Glutamatergic neuron (in vitro differentiated cells): ENCODE measurements at regions not wholly inside any gene's neighbourhood (a gene's known extent, or its start where the extent isn't known, plus 50 kb on each side); places are given as distances from the start of the nearest gene placed in this dataset.

Experiments
- DNase-seq: peaks from one replicate; pipeline ENCODE4 v3.0.0; 2022
- H3K27ac Mint-ChIP-seq: one replicate; pipeline ENCODE4 v1.8.0; 2020; ENCODE audit warnings: mild to moderate bottlenecking, mixed read lengths, inconsistent platforms; ENCODE audit not compliant: unreplicated experiment
- H3K27me3 Mint-ChIP-seq: one replicate; pipeline ENCODE4 v1.8.0; 2020; ENCODE audit warnings: mild to moderate bottlenecking, moderate library complexity, mixed read lengths, inconsistent platforms; ENCODE audit not compliant: unreplicated experiment
- H3K36me3 Mint-ChIP-seq: one replicate; pipeline ENCODE4 v1.8.0; 2020; ENCODE audit warnings: mild to moderate bottlenecking, mixed read lengths, inconsistent platforms; ENCODE audit not compliant: unreplicated experiment
- H3K4me1 Mint-ChIP-seq: one replicate; pipeline ENCODE4 v1.8.0; 2020; ENCODE audit warnings: mild to moderate bottlenecking, low read depth, mixed read lengths, inconsistent platforms; ENCODE audit not compliant: unreplicated experiment
- H3K4me3 Mint-ChIP-seq: one replicate; pipeline ENCODE4 v1.8.0; 2020; ENCODE audit warnings: mild to moderate bottlenecking, mixed read lengths, inconsistent platforms; ENCODE audit not compliant: unreplicated experiment
- H3K9me3 Mint-ChIP-seq: one replicate; pipeline ENCODE4 v1.8.0; 2020; ENCODE audit warnings: mild to moderate bottlenecking, moderate library complexity, mixed read lengths, inconsistent platforms; ENCODE audit not compliant: unreplicated experiment
- TF ChIP-seq, protein P1 (sequence below): fragments of 200-600 bp; sonication (generic); IDR thresholded peaks from one replicate; pipeline ENCODE4 v1.5.0; 2021; ENCODE audit not compliant: partially characterized antibody, unreplicated experiment

DNA sequence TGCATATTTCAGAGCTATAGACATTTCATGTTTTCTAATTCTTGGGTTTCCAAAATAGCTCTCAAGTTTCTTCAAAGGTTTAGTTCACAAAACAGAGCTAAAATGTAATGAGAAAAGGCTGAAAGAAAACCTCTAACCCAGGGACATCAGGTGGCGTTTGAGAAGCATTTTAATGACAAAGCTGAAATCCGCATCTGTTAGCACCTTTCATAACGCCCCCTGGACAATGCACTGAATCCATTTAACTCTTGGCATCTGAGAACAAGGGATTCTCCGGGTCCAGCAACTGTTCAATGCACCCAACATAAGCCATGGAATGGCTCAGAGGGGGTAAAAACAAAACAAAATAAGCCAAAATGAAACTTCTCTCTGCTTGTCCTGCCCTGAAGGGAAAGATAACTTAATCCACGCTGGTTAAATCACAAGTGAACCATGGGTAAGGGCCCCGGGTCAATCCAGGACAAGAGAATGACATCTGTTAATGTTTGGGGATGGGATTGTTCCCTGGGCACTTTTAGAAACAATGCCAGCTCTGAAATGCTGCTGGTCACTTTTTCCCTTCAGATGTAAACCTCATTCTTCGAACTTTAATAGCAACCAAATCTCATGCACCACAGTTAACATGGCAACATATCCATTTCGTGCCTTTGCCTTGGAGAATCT is 466.2 kb upstream of the ADAMTS9 start:
- no peaks in the 10 kb centered on the region for H3K27me3 Mint-ChIP-seq
- no peaks in the 10 kb centered on the region for H3K36me3 Mint-ChIP-seq
- no peak overlapping the region for H3K27ac Mint-ChIP-seq
- DNase-seq = no peak
- H3K4me3 Mint-ChIP-seq = no peak overlapping the region
- H3K9me3 Mint-ChIP-seq = no peaks in the 10 kb centered on the region
- H3K4me1 Mint-ChIP-seq = no peaks in the 10 kb centered on the region
- TF ChIP-seq, protein P1, sequence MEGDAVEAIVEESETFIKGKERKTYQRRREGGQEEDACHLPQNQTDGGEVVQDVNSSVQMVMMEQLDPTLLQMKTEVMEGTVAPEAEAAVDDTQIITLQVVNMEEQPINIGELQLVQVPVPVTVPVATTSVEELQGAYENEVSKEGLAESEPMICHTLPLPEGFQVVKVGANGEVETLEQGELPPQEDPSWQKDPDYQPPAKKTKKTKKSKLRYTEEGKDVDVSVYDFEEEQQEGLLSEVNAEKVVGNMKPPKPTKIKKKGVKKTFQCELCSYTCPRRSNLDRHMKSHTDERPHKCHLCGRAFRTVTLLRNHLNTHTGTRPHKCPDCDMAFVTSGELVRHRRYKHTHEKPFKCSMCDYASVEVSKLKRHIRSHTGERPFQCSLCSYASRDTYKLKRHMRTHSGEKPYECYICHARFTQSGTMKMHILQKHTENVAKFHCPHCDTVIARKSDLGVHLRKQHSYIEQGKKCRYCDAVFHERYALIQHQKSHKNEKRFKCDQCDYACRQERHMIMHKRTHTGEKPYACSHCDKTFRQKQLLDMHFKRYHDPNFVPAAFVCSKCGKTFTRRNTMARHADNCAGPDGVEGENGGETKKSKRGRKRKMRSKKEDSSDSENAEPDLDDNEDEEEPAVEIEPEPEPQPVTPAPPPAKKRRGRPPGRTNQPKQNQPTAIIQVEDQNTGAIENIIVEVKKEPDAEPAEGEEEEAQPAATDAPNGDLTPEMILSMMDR = no peak

DNA sequence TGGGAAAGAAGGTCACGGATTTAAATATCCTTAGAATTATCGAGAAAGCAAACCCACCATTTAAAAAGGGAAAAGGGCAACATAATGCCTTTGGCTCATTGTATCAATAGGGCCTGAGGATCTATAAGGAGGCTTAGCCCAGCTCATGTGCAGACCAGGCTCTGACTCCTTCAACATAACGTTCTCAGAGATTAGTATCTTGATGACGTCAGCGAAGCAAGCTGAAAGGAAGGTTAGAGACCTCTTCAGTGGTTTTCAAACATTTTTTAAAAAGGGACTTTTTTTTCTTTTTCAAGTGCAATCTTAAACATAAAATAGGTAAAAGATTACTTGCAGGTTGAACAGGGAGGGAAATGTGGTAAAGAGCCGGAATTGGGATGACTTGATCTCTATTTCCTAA is 463.9 kb upstream of the ADAMTS9 start:
- Mint-ChIP-seq H3K4me3 (no peak overlapping the region), H3K36me3 (no peaks in the 10 kb centered on the region), H3K9me3 (no peaks in the 10 kb centered on the region), H3K27ac (no peak overlapping the region), H3K27me3 (no peaks in the 10 kb centered on the region), H3K4me1 (no peaks in the 10 kb centered on the region)
- DNase-seq = no peak
- TF ChIP-seq, protein P1 = no peak

DNA sequence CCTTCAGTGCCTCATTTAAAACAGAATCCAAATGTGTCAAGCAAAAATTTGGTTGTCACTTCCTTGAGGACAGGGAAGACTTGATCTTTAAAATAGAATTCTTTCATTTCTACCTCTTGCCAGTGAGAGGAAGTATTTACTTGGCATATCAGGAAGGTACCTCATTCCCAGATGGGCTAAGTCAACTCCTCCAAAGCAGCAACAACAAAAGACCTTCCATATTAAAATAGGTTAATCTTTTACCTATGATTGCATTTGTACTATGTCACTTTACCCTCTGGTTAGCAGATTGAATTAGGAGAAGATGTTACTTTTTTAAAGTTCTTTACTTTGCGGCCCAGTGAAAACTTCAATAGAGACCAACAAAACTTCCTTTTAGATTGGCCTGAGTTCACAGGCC is 462.1 kb upstream of the ADAMTS9 start:
- H3K27me3 Mint-ChIP-seq = no peaks in the 10 kb centered on the region
- TF ChIP-seq, protein P1 = no peak
- H3K27ac Mint-ChIP-seq = no peak overlapping the region
- H3K36me3 Mint-ChIP-seq = no peaks in the 10 kb centered on the region
- no peak for DNase-seq
- no peak overlapping the region for H3K4me3 Mint-ChIP-seq
- no peaks in the 10 kb centered on the region for H3K9me3 Mint-ChIP-seq
- no peaks in the 10 kb centered on the region for H3K4me1 Mint-ChIP-seq

DNA sequence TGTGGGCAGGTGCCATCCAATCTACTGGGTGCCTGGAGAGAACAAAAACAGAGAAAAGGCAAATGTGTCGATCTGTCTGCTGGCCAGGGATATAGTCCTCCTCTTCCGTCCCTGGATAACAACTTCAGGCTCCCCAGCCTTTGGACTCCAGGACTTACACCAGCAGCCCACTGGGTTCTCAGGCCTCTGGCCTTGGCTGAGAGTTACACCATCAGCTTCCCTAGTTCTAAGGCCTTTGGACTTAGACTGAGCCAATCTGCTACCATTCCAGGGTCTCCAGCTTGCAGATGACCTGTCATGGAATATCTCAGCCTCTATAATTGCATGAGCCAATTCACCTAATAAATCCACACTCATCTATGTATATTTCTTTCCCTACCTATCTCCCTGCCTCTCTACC is 460.9 kb upstream of the ADAMTS9 start:
- DNase-seq = no peak
- no peak overlapping the region for H3K4me3 Mint-ChIP-seq
- no peaks in the 10 kb centered on the region for H3K4me1 Mint-ChIP-seq
- TF ChIP-seq, protein P1 = no peak
- no peaks in the 10 kb centered on the region for H3K27me3 Mint-ChIP-seq
- no peaks in the 10 kb centered on the region for H3K36me3 Mint-ChIP-seq
- no peak overlapping the region for H3K27ac Mint-ChIP-seq
- no peaks in the 10 kb centered on the region for H3K9me3 Mint-ChIP-seq

DNA sequence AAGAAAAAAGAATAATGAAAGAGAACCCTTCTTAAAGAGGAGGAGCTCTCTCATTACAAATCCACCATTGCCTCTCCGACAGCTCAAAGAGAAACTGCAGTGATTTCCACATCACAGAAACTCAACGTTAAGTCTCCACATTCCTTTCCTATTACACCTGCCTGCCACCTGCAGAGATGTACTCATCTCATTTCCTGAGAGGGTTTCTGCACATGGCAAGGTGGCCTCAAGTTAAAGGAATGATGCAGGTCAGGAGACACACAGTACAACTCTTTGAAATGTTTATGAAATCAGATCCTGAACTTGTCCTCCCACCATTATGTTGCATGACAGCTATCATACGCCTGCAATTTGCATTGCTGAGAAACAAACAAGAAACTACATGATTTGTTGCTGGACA is 458.4 kb upstream of the ADAMTS9 start:
- Mint-ChIP-seq H3K4me3 (no peak overlapping the region), H3K27me3 (peaks cover 2% of the 10 kb centered on the region), H3K9me3 (no peaks in the 10 kb centered on the region), H3K36me3 (no peaks in the 10 kb centered on the region), H3K4me1 (no peaks in the 10 kb centered on the region), H3K27ac (no peak overlapping the region)
- no peak for DNase-seq
- TF ChIP-seq, protein P1 = no peak
